ENCODE measurements at regions not wholly inside any gene's neighbourhood (a gene's known extent, or its start where the extent isn't known, plus 50 kb on each side); places are given as distances from the start of the nearest gene placed in this dataset.

GRCh38 chr10:130573446-130573845 is 437.3 kb downstream of the GLRX3 start:
- CTCF ChIA-PET: no interaction called here
- no peak for TF ChIP-seq CTCF (IDR thresholded peaks at IDR 0.05)
- intact Hi-C loops (cut with micrococcal nuclease): no loop called here
- Mint-ChIP-seq H3K36me3 (ENCODE audit: low read depth) (no peaks in the 10 kb centered on the region), H3K27ac (no peak overlapping the region), H3K9me3 (no peaks in the 10 kb centered on the region), H3K4me3 (no peak overlapping the region), H3K27me3 (no peaks in the 10 kb centered on the region), H3K4me1 (ENCODE audit: low read depth) (no peaks in the 10 kb centered on the region)
- no peak for ATAC-seq
- POLR2A ChIA-PET: no interaction called here
- no peak for DNase-seq

DNA sequence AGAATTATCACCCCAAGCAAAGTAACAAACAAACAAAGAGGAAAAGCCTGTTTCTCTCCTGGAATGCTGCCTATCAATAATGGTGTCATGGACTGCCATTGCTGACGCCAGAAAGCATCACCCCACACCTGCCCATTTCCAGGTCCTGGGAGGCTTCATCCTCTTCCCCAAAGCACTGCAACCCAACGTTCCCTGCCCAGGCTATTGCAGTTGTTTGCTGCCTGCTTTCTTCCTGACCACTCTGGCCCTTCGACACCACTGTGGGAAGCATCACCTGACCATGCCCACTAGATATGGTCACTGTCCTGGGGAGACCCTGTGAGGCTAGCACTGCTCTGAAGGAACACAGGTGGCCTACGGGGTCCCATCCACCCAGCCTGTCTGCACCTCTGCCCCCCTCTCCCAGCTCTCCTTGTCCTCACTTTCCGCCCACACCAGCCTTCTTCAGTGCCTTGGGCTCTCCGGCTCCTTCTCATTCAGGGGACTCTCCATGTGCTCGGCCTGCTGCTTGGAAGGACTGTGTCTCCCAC is 439.6 kb downstream of the GLRX3 start:
- ATAC-seq: no peak
- H3K36me3 Mint-ChIP-seq (ENCODE audit: low read depth): no peaks in the 10 kb centered on the region
- CTCF ChIA-PET: interaction anchor here (1.6 kb wide), 1 partner anchor 14 kb away, joined by 4 read pairs; no protein-coding TSS in a partner anchor

GRCh38 chr10:130576427-130576826 is 440.2 kb downstream of the GLRX3 start:
- H3K4me1 Mint-ChIP-seq (ENCODE audit: low read depth): no peaks in the 10 kb centered on the region
- DNase-seq: no peak
- ChIA-PET CTCF (interaction anchor here (1.6 kb wide), 1 partner anchor 13 kb away, joined by 4 read pairs; no protein-coding TSS in a partner anchor), POLR2A (no interaction called here)
- H3K36me3 Mint-ChIP-seq (ENCODE audit: low read depth): no peaks in the 10 kb centered on the region
- H3K27me3 Mint-ChIP-seq: peaks cover 4% of the 10 kb centered on the region
- no peak overlapping the region for H3K27ac Mint-ChIP-seq
- no peak for ATAC-seq
- no peaks in the 10 kb centered on the region for H3K9me3 Mint-ChIP-seq
- no peak for TF ChIP-seq CTCF (IDR thresholded peaks at IDR 0.05)
- no peak overlapping the region for H3K4me3 Mint-ChIP-seq
- intact Hi-C loops (cut with micrococcal nuclease): no loop called here

More for the DNA sequence above, 439.6 kb downstream of the GLRX3 start:
- DNase-seq: no peak
- POLR2A ChIA-PET: no interaction called here
- Mint-ChIP-seq H3K4me1 (ENCODE audit: low read depth) (no peaks in the 10 kb centered on the region), H3K27me3 (peaks cover 4% of the 10 kb centered on the region), H3K27ac (no peak overlapping the region), H3K4me3 (no peak overlapping the region), H3K9me3 (no peaks in the 10 kb centered on the region)
- intact Hi-C loops (cut with micrococcal nuclease): no loop called here
- TF ChIP-seq CTCF (IDR thresholded peaks at IDR 0.05): no peak

- Mint-ChIP-seq H3K27ac (no peak overlapping the region), H3K36me3 (ENCODE audit: low read depth) (no peaks in the 10 kb centered on the region), H3K9me3 (no peaks in the 10 kb centered on the region), H3K4me3 (no peak overlapping the region), H3K4me1 (ENCODE audit: low read depth) (no peaks in the 10 kb centered on the region), H3K27me3 (peaks cover 4% of the 10 kb centered on the region)
- ChIA-PET CTCF (interaction anchor here (1.6 kb wide), 1 partner anchor 13 kb away, joined by 4 read pairs; no protein-coding TSS in a partner anchor), POLR2A (no interaction called here)
- ATAC-seq (no peak), DNase-seq (no peak)
- intact Hi-C loops (cut with micrococcal nuclease): no loop called here
- no peak for TF ChIP-seq CTCF (IDR thresholded peaks at IDR 0.05)
Measured at GRCh38 chr10:130577039-130577438, 440.8 kb downstream of the GLRX3 start.

GRCh38 chr10:130578532-130579289 is 442.5 kb downstream of the GLRX3 start:
- POLR2A ChIA-PET: no interaction called here

More at GRCh38 chr10:130578532-130579289, 442.5 kb downstream of the GLRX3 start:
- DNase-seq (no peak), ATAC-seq (no peak)
- Mint-ChIP-seq H3K4me3 (no peak overlapping the region), H3K9me3 (no peaks in the 10 kb centered on the region), H3K36me3 (ENCODE audit: low read depth) (no peaks in the 10 kb centered on the region), H3K27me3 (peaks cover 4% of the 10 kb centered on the region), H3K4me1 (ENCODE audit: low read depth) (no peaks in the 10 kb centered on the region), H3K27ac (no peak overlapping the region)
- CTCF ChIA-PET: no interaction called here
- TF ChIP-seq CTCF (IDR thresholded peaks at IDR 0.05): no peak
- intact Hi-C loops (cut with micrococcal nuclease): no loop called here

Measured in activated CD8-positive, alpha-beta T cell treated with anti-CD3 and anti-CD28 coated beads for 36 hours (primary cell).